Islet precursor cell (in vitro differentiated cells): ENCODE measurements at regions not wholly inside any gene's neighbourhood (a gene's known extent, or its start where the extent isn't known, plus 50 kb on each side); places are given as distances from the start of the nearest gene placed in this dataset.

Experiments used
- DNase-seq: peaks from one replicate; pipeline ENCODE4 v3.0.0-alpha.2; 2018

DNA sequence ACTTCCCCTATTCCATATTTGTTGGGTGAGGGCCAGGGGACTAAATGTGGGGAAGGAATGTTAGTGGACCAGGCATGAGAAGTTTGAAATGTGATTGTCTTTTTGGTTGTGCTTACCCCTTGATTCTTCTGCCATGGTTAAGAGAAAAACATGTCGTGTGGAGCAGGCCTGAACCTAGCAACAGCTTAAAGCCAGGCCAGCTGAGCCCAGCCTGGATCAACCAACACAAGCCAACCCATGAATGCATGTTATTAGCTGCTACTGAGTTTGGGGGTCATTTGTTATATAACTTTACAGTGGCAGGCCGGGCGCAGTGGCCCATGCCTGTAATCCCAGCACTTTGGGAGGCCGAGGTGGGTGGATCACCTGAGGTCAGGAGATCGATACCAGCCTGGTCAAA lies 52.4 kb upstream of the TRIO start:
- DNase-seq: no peak

DNA sequence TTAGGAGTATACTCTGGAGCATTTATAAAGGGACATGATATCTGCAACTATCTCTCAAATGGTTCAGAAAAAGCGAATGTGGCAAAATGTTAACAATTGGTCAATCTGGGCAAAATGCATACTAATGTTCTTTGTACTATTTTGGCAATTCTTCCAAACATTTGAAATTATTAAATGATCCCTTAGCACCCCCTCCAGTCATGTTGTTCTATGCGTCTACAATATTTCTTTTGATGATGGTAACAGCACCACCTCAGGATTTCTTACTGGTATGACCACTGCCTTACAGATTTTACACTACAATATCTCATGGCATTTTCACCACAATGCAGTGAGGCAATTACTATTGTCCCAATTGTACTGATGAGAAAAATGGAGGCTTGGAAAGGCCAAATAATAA lies 52.9 kb upstream of the TRIO start:
- DNase-seq: no peak

DNA sequence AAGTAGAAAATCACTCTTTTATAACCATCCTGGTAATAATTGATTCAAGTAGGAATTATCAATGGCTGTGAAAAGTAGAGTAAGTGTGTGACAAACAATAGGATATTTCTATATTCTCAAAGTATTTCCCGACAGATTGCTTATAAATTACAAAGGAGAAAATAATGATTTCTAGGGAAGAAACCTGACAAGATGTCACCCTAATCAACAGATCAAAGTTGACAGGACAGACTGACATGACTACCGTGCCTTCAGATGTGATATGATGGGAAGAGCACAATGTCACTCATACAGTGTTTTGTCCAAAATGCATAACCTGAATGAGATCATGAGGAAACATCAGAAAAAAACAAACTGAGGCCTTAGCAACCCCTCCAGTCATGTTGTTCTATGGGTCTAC lies 53.9 kb upstream of the TRIO start:
- no peak for DNase-seq

DNA sequence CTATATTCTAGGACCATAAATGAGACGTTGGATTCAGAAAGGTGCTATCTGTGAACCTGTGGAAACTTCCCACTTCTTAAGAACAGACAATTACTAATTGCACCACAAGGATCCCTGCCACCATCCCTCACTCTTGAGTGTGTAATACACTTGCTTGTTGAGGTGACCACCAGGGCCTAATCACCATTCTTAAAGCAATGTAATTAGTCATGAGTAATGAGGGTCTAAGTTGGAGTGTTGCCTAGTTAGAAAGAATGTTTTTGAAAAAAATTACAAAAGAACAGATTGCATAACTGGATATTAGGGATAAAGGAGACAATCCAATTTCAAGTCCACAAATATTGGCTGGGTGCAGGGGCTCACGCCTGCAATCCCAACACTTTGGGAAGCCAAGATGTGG lies 56.9 kb upstream of the TRIO start:
- DNase-seq: no peak

DNA sequence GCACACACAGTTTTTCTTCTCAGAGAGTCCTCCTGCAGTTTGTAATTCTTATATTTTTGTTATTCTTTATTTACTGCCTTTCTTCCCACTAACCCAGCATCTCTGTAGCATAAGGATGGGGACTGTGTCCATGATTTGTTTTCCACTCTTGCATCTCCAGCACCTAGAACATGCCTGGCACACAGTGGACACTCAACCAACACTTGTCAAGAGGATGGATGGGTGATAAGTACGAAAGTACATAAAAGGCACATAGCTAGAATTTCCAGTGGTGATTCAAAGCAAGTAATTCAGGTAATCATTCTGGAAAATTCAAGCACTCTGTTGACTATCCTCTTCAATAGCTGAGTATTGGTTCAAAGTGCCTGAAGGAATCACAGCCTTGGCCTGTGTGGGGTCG lies 60.2 kb upstream of the TRIO start:
- no peak for DNase-seq

DNA sequence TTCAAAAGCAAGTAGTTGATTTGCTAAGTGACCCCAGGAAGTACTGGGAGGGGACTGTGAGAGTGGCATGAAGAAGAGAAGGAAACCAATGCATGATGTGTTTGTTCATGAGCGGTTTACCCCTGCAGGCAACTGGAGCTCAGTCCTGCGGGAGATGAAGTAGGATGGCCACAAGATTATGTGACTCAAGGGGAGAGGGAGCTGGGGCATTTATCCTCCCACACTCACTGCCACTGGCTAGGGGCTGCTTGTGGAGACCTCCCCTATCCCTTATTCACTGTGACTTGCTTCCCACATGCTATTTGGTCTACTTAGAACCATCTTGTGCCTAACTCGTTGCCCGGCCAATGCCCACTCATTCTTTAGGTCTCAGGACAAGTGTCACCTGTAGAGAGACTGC lies 60.6 kb upstream of the TRIO start:
- DNase-seq: no peak

DNA sequence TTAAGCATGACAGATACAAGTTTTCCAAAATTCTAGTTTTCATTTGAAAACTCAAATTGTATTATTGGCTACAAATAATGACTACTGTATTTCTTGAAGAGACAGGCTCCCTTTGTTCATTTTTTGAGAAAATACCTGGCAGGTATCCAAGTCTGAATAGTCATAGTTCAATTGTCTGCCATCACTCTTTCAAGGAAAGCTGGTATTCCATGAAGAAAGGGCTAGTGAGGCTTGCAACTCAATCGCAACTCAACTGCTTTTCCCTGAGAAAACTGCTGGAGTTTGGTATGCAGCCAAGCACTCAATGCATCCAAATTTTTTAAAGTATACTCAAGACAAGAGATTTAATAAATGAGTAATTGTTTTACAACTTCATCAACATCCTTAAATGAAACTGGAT lies 61.4 kb upstream of the TRIO start:
- no peak for DNase-seq

DNA sequence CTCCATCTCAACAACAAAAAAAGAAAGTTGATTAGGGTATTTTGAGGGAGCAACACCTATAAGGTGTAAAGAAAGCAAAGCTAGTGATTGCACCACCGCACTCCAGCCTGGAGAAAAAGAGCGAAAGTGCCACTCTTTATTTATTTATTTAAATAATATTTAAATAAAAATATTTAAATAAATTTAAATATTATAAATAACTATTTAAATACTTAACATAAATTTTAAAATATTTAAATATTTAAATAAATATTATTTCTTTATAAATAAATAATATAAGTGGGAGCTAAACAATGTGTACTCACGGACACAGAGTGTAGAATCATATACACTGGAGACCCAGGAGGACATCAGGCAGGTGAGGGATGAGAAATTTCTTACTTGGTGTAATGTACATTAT lies 64.4 kb upstream of the TRIO start:
- DNase-seq: no peak

DNA sequence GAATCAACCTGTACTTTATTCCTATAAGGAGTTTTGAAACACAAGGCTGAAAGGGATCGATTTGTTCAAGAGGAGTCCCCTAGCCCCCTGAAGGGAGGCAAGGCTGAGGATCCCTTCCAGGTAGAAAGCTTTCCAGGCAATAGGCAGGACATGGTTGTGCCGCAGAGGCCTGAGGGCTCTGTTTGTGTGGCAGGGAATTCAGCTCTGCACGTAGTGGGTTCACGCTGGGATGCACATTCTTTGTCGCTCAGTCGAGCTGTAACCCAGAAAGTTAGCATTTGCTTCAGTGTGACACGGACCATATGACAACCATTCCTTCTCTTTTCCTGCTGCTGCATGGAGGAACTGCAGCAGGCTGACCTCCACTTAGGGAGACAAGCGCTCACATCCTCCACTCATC lies 65.6 kb upstream of the TRIO start:
- DNase-seq: no peak

DNA sequence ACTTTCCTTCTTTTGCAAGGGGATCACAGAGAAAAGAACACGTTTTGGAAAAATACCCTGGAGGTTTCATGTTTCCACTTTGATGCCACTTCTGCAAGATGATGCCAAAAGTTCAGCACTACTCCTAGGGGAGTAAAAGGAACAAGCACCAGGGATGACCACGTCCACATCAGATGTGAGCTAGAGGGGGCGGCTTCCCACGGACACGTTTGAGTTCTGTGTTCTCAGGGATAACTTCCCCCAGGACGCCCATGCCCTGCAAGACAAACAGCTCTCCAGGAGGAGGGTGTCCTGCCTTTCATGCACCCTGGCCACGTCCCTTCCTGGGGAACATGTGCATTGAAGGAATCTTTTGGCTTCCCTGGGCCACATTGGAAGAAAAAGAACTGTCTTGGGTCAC lies 66.6 kb upstream of the TRIO start:
- DNase-seq: no peak

DNA sequence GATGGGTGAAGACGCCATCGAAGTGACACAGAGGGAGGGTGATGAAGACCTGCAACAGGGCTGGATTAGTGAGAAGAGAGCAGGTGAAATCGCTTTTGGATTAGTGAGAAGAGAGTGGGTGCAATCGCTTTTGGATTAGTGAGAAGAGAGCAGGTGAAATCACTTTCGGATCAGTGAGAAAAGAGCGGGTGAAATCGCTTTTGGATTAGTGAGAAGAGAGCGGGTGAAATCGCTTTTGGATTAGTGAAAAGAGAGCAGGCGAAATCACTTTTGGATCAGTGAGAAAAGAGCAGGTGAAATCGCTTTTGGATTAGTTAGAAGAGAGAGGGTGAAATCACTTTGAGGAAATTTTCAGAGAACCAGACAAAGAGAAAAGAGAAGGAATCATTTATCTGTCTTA lies 67.2 kb upstream of the TRIO start:
- DNase-seq: no peak

DNA sequence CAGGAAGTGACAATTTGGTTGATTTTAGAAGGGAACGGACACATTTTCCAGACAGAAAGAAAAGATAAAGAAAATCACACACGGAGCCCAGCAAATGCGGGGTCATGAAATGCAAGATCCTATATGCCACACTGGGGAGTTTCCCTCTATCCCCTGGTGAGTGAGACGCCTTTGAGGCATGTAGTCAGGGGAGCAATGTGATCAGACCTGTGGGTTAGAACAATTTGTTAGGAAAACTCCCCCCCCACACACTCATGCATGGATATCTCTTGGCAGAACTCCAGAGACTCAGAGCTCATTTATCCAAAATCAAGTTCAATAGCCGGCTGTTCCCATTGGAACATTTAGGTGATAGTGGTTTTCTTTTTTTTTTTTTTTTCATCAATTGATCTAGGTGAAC lies 71.7 kb upstream of the TRIO start:
- no peak for DNase-seq

DNA sequence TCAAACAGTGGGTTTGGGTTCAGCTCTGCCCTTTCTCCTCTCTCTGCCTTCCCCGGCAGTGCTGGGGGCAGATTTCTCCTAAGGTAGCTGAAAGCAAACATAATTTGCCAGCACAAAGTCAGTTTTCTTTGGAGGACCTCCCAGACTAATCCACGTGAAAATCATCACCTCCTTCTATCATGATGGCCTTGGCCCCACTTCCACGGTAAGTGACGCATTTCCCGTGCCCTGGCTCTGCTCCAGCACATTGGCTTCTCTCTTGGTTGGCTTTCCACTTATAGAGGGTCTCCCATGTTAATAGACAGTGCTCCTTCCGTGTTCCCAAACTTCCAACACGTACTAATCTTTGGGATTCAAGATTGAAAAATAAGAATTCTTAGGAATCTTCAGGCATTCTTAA lies 74.1 kb upstream of the TRIO start:
- DNase-seq: no peak

DNA sequence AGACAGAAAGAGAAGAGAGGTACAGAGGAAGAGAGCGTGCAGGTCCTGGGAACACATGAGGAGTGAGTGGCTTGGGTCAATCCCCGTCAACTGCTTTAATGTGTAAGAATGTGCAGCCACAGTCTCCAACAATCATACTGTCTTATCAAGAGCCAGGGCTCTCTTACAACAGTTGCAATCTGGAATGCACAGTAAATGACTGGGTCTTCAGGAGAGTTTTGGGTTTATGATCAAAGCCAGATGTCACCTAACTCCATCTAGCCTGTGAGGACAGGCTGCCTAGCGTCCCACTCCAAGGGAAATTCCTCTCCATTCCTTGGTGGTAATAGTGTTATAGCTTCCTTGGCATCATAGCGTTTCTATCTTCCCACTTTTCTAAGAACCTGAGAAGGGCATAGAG lies 75.0 kb upstream of the TRIO start:
- DNase-seq: no peak

DNA sequence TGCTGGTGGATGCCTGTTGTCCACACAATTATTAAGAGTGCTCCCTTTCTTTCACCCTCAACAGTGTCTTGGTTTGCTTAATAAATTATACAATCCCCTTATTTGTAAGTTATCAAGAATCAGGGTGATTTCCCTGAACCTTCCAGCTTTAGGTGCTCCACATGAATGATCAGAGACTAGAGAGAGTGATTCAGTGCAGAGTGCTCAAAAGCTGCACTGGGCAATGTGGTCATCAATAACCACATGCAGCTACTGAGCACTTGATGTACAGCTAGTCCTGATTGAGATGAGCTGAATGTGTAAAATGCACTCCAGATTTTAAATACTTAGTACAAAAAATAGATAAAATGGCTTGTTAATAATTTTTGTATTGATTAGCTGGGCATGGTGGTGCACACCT lies 76.8 kb upstream of the TRIO start:
- DNase-seq: no peak

DNA sequence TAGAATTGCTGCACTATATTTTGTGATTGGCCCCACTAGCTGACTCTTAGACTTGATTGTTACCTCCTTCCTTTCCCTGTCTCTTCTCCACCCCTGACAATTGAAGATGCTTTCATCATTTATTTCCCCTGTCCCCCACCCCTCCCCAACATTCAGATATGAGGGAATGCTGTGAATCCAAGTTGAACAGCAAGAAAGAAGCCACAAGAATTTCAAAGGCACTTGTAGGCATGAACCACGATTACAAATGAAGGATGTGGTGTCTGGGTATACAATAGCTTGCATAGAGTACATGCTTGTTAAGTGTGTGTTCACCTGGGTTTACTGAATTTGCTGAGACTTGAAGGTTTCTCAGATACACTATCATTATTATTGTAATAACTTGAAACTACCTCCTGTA lies 78.3 kb upstream of the TRIO start:
- no peak for DNase-seq

DNA sequence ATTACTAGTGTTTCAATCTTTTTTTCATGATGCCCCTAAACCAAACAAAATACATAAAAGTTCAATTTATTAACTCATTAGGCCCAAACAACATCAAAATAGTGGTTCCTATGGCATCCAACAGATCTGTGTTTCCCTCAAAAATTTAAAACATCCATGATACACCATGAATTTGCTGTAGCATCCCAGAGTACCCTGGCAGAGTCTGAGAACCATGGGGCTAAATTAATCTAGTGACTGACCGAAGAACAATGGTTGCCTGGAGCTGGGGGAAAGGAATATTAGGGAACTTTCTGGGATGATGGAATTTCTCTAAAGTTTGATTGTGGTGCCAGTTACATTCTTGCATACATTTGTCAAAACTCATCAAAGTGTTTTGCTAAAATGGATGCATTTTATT lies 79.5 kb upstream of the TRIO start:
- no peak for DNase-seq

DNA sequence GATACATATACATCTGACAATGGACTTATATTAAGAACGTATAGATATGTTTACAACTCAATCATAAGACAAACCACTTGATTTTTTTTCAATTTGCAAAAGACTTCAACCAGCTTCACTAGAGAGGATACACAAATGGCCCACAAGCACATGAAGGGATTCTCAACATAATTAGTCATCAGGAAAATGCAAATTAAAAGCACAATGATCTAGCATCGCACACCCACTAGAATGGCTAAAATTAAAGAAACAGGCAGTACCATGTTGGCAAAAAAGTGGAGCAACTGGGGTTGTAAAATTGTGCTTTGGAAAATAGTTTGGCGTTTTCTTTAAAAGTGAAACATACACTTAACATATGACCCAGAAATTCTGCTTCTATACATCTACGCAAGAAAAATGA lies 80.0 kb upstream of the TRIO start:
- no peak for DNase-seq

DNA sequence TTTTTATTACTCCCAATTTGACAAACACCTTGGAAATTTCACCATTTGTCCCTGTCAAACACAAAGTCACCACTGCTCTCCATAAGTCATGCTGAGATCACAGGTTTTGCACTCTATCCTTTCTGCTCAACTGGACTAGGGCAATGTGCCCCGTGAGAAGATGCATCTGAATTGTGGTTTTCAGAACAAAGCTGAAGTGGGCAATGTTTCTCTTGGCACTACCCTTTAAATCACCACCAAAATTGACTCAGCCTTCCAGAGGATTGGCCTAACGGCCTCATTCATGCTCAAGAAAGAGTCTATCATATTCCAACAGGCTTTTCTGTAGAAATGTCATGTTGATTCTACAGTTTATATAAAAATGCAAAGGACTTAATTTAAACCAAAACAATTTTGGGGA lies 81.0 kb upstream of the TRIO start:
- no peak for DNase-seq

DNA sequence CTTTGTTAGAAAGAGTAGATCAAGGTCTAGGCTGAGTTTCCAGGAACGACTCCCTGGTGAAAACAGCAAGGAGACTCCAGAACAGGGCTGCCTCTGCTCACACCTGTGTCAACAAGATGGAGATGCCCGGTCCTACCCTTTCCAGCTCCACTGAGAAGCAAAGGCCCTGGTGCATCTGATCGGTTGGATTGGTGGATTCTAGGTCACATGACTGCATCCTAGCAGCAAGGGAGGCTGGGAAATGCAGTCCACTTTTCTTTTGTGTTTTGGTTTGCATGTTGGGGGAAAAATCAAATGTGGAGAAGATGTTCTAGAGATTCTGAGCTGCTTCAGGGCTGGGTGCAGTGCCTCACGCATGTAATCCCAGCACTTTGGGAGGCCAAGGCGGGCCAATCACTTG lies 82.0 kb upstream of the TRIO start:
- DNase-seq: no peak

DNA sequence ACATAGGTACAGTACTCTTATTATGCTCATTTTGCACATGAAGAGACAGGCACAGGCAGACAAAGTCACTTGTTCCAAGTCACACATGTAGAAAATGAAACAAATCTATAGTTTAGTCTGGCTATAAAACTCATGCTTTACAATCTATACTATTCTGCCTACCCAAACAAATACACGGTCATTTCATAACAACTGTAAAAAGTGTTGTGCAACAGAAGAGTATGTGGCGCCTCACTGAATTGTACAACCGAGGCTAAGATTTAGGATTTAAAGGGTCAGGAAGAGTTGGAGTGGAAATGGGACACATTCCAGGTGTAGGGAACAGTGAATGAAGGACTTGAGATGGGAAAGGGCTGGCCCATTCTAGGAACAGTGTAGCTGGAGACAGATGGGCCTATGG lies 82.9 kb upstream of the TRIO start:
- no peak for DNase-seq

DNA sequence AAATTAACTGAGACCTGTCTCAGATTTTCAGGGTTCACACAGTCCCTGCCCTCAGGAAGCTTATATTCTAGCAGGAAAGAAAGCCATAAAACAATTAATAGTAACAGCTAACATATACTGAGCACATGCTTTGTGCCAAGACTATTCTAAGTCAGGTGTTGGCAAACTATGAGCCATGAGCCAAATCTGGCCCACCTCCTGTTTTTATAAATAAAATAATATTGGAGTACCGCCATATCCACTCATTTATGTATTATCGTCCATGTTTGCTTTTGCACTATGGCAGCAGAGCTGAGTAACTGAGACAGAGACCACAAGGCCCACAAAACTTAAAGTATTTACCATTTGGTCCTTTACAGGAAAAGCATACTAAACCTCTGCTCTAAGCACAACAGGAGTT lies 83.3 kb upstream of the TRIO start:
- no peak for DNase-seq

DNA sequence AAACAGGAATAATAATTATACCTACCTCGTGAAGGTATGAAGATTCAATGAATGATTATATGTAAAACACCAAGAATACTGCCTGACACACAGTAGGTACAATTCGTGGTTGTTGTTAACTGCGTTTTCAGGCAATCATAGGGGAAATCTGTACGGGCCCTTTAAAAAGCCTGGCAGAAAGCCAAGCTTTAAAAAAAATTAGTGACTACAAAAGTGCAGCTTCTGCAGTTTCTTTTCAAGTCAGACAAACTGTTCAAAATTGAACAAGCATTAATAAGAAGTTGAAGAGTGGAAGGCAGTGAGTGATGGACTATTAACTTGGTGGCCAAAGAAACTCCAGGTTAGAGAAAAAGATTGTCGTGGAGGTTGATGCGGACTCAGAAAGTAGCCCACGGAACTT lies 85.9 kb upstream of the TRIO start:
- no peak for DNase-seq

DNA sequence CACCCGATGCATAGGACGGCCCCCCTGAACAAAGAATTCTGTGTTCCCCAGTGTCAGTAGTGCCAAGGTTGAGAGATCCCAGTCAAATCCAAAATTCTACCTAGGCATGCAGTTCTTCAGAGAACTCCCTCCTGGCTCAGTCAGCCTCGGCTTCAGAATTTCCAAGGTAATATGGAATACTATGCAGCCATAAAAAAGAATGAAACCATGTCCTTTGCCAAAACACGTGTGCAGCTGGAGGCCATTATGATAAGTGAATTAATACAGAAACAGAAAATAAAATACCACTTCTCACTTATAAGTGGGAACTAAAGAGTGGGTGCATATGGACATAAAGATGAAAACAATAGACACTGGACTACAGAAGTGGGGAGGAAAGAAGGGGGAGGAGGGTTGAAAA lies 87.1 kb upstream of the TRIO start:
- DNase-seq: no peak

DNA sequence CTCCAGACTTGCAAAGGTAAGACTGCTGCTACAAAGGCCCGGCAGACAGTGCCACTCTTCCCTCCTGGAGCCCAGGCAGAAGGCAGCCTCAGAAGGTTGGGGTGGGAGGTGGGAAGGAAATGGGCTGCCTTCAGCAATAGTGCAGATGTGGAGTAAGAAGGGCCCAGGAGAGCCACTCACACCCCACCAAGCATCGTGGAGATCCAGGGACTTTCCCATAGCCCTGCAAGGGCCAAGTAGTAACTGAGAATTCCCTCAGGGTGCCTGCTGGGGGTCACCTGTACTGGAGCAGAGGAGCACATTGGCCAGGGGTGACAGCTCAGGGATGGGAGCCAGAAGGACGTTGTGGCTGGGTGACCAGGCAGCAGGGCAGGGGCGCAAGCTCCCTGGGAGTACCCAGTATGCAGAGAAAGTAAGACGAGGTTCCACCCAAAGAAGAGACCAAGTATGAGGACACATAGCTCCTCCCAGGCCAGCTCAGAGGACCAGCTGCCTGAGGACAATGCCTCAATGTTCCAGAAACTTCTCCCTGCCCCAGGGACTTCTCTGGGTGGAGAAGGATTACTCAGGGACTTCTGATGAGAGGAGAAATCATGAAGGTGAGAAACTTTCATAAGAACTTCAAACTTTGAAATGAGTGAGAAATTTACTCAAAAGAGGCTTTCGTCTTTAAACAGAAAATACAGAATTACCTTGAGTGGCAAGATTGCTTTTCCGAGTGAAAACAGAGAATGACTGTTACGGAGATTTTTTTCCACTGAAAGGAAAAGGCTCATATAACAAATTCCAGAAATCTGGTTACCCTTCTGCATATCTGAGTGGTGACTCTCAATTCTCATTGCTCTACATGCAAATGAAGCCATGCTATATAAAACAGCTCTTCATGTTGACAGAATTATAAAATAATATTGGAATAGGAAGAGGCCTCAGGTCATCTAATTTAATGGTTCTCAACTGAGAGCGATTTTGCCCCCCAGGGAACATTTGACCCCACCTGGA lies 87.9 kb upstream of the TRIO start:
- peak; percentile 52 for DNase-seq
